ENCODE measurements at regions not wholly inside any gene's neighbourhood (a gene's known extent, or its start where the extent isn't known, plus 50 kb on each side); places are given as distances from the start of the nearest gene placed in this dataset.

GRCh38 chr2:105691947-105692390 is 52.7 kb upstream of the NCK2 start:
- Histone ChIP-seq H3K9me3 (ENCODE audit: control insufficient read depth, low read length) (no peaks in the 10 kb centered on the region), H3K27ac (ENCODE audit: insufficient read depth, low read length, poor library complexity, severe bottlenecking) (no peak overlapping the region), H3K27me3 (replicated peaks; ENCODE audit: control insufficient read depth, insufficient read depth, low read length, poor library complexity, severe bottlenecking) (no peaks in the 10 kb centered on the region), H3K36me3 (ENCODE audit: control insufficient read depth, insufficient read depth, low read length) (no peaks in the 10 kb centered on the region), H3K4me3 (ENCODE audit: insufficient read depth, low read depth, low read length, poor library complexity, severe bottlenecking) (no peak overlapping the region), H3K4me1 (ENCODE audit: control insufficient read depth, insufficient read depth, low read length, poor library complexity, severe bottlenecking) (no peaks in the 10 kb centered on the region)
- DNase-seq: no peak

GRCh38 chr2:105690566-105690965 is 54.1 kb upstream of the NCK2 start:
- Histone ChIP-seq H3K4me1 (ENCODE audit: control insufficient read depth, insufficient read depth, low read length, poor library complexity, severe bottlenecking) (no peaks in the 10 kb centered on the region), H3K4me3 (ENCODE audit: insufficient read depth, low read depth, low read length, poor library complexity, severe bottlenecking) (no peak overlapping the region), H3K36me3 (ENCODE audit: control insufficient read depth, insufficient read depth, low read length) (no peaks in the 10 kb centered on the region), H3K27me3 (replicated peaks; ENCODE audit: control insufficient read depth, insufficient read depth, low read length, poor library complexity, severe bottlenecking) (no peaks in the 10 kb centered on the region), H3K27ac (ENCODE audit: insufficient read depth, low read length, poor library complexity, severe bottlenecking) (no peak overlapping the region), H3K9me3 (ENCODE audit: control insufficient read depth, low read length) (no peaks in the 10 kb centered on the region)
- DNase-seq: no peak

GRCh38 chr2:105689484-105689883 is 55.2 kb upstream of the NCK2 start:
- no peak overlapping the region for H3K27ac ChIP-seq (ENCODE audit: insufficient read depth, low read length, poor library complexity, severe bottlenecking)
- no peak overlapping the region for H3K4me3 ChIP-seq (ENCODE audit: insufficient read depth, low read depth, low read length, poor library complexity, severe bottlenecking)
- no peaks in the 10 kb centered on the region for H3K27me3 ChIP-seq (replicated peaks; ENCODE audit: control insufficient read depth, insufficient read depth, low read length, poor library complexity, severe bottlenecking)
- no peak for DNase-seq
- no peaks in the 10 kb centered on the region for H3K9me3 ChIP-seq (ENCODE audit: control insufficient read depth, low read length)
- H3K4me1 ChIP-seq (ENCODE audit: control insufficient read depth, insufficient read depth, low read length, poor library complexity, severe bottlenecking): no peaks in the 10 kb centered on the region
- no peaks in the 10 kb centered on the region for H3K36me3 ChIP-seq (ENCODE audit: control insufficient read depth, insufficient read depth, low read length)

GRCh38 chr2:105688946-105689345 is 55.8 kb upstream of the NCK2 start:
- H3K9me3 ChIP-seq (ENCODE audit: control insufficient read depth, low read length): no peaks in the 10 kb centered on the region
- H3K27ac ChIP-seq (ENCODE audit: insufficient read depth, low read length, poor library complexity, severe bottlenecking): no peak overlapping the region
- H3K4me3 ChIP-seq (ENCODE audit: insufficient read depth, low read depth, low read length, poor library complexity, severe bottlenecking): no peak overlapping the region
- no peak for DNase-seq
- no peaks in the 10 kb centered on the region for H3K36me3 ChIP-seq (ENCODE audit: control insufficient read depth, insufficient read depth, low read length)
- no peaks in the 10 kb centered on the region for H3K4me1 ChIP-seq (ENCODE audit: control insufficient read depth, insufficient read depth, low read length, poor library complexity, severe bottlenecking)
- no peaks in the 10 kb centered on the region for H3K27me3 ChIP-seq (replicated peaks; ENCODE audit: control insufficient read depth, insufficient read depth, low read length, poor library complexity, severe bottlenecking)

- no peaks in the 10 kb centered on the region for H3K4me1 ChIP-seq (ENCODE audit: control insufficient read depth, insufficient read depth, low read length, poor library complexity, severe bottlenecking)
- no peaks in the 10 kb centered on the region for H3K9me3 ChIP-seq (ENCODE audit: control insufficient read depth, low read length)
- H3K27ac ChIP-seq (ENCODE audit: insufficient read depth, low read length, poor library complexity, severe bottlenecking): no peak overlapping the region
- H3K4me3 ChIP-seq (ENCODE audit: insufficient read depth, low read depth, low read length, poor library complexity, severe bottlenecking): no peak overlapping the region
- no peak for DNase-seq
- H3K27me3 ChIP-seq (replicated peaks; ENCODE audit: control insufficient read depth, insufficient read depth, low read length, poor library complexity, severe bottlenecking): no peaks in the 10 kb centered on the region
- no peaks in the 10 kb centered on the region for H3K36me3 ChIP-seq (ENCODE audit: control insufficient read depth, insufficient read depth, low read length)
Observed at GRCh38 chr2:105686588-105686987, 58.1 kb upstream of the NCK2 start.

GRCh38 chr2:105683011-105683492 is 61.7 kb upstream of the NCK2 start:
- Histone ChIP-seq H3K36me3 (ENCODE audit: control insufficient read depth, insufficient read depth, low read length) (no peaks in the 10 kb centered on the region), H3K4me1 (ENCODE audit: control insufficient read depth, insufficient read depth, low read length, poor library complexity, severe bottlenecking) (no peaks in the 10 kb centered on the region), H3K27ac (ENCODE audit: insufficient read depth, low read length, poor library complexity, severe bottlenecking) (no peak overlapping the region), H3K4me3 (ENCODE audit: insufficient read depth, low read depth, low read length, poor library complexity, severe bottlenecking) (no peak overlapping the region), H3K9me3 (ENCODE audit: control insufficient read depth, low read length) (no peaks in the 10 kb centered on the region), H3K27me3 (replicated peaks; ENCODE audit: control insufficient read depth, insufficient read depth, low read length, poor library complexity, severe bottlenecking) (no peaks in the 10 kb centered on the region)
- DNase-seq: no peak

- Histone ChIP-seq H3K9me3 (ENCODE audit: control insufficient read depth, low read length) (no peaks in the 10 kb centered on the region), H3K27ac (ENCODE audit: insufficient read depth, low read length, poor library complexity, severe bottlenecking) (no peak overlapping the region), H3K4me3 (ENCODE audit: insufficient read depth, low read depth, low read length, poor library complexity, severe bottlenecking) (no peak overlapping the region), H3K4me1 (ENCODE audit: control insufficient read depth, insufficient read depth, low read length, poor library complexity, severe bottlenecking) (no peaks in the 10 kb centered on the region), H3K27me3 (replicated peaks; ENCODE audit: control insufficient read depth, insufficient read depth, low read length, poor library complexity, severe bottlenecking) (no peaks in the 10 kb centered on the region), H3K36me3 (ENCODE audit: control insufficient read depth, insufficient read depth, low read length) (no peaks in the 10 kb centered on the region)
- no peak for DNase-seq
Observed at GRCh38 chr2:105682401-105682800, 62.3 kb upstream of the NCK2 start.

GRCh38 chr2:105681927-105682326 is 62.8 kb upstream of the NCK2 start:
- Histone ChIP-seq H3K9me3 (ENCODE audit: control insufficient read depth, low read length) (no peaks in the 10 kb centered on the region), H3K27me3 (replicated peaks; ENCODE audit: control insufficient read depth, insufficient read depth, low read length, poor library complexity, severe bottlenecking) (no peaks in the 10 kb centered on the region), H3K4me1 (ENCODE audit: control insufficient read depth, insufficient read depth, low read length, poor library complexity, severe bottlenecking) (no peaks in the 10 kb centered on the region), H3K36me3 (ENCODE audit: control insufficient read depth, insufficient read depth, low read length) (no peaks in the 10 kb centered on the region), H3K4me3 (ENCODE audit: insufficient read depth, low read depth, low read length, poor library complexity, severe bottlenecking) (no peak overlapping the region), H3K27ac (ENCODE audit: insufficient read depth, low read length, poor library complexity, severe bottlenecking) (no peak overlapping the region)
- no peak for DNase-seq

GRCh38 chr2:105680357-105680756 is 64.4 kb upstream of the NCK2 start:
- no peak overlapping the region for H3K4me3 ChIP-seq (ENCODE audit: insufficient read depth, low read depth, low read length, poor library complexity, severe bottlenecking)
- H3K4me1 ChIP-seq (ENCODE audit: control insufficient read depth, insufficient read depth, low read length, poor library complexity, severe bottlenecking): no peaks in the 10 kb centered on the region
- H3K9me3 ChIP-seq (ENCODE audit: control insufficient read depth, low read length): no peaks in the 10 kb centered on the region
- H3K36me3 ChIP-seq (ENCODE audit: control insufficient read depth, insufficient read depth, low read length): no peaks in the 10 kb centered on the region
- no peaks in the 10 kb centered on the region for H3K27me3 ChIP-seq (replicated peaks; ENCODE audit: control insufficient read depth, insufficient read depth, low read length, poor library complexity, severe bottlenecking)
- H3K27ac ChIP-seq (ENCODE audit: insufficient read depth, low read length, poor library complexity, severe bottlenecking): no peak overlapping the region
- no peak for DNase-seq

GRCh38 chr2:105678346-105678745 is 66.4 kb upstream of the NCK2 start:
- Histone ChIP-seq H3K9me3 (ENCODE audit: control insufficient read depth, low read length) (no peaks in the 10 kb centered on the region), H3K27ac (ENCODE audit: insufficient read depth, low read length, poor library complexity, severe bottlenecking) (no peak overlapping the region), H3K4me1 (ENCODE audit: control insufficient read depth, insufficient read depth, low read length, poor library complexity, severe bottlenecking) (no peaks in the 10 kb centered on the region), H3K4me3 (ENCODE audit: insufficient read depth, low read depth, low read length, poor library complexity, severe bottlenecking) (no peak overlapping the region), H3K27me3 (replicated peaks; ENCODE audit: control insufficient read depth, insufficient read depth, low read length, poor library complexity, severe bottlenecking) (no peaks in the 10 kb centered on the region), H3K36me3 (ENCODE audit: control insufficient read depth, insufficient read depth, low read length) (no peaks in the 10 kb centered on the region)
- DNase-seq: no peak

GRCh38 chr2:105677901-105678300 is 66.8 kb upstream of the NCK2 start:
- Histone ChIP-seq H3K9me3 (ENCODE audit: control insufficient read depth, low read length) (no peaks in the 10 kb centered on the region), H3K27me3 (replicated peaks; ENCODE audit: control insufficient read depth, insufficient read depth, low read length, poor library complexity, severe bottlenecking) (no peaks in the 10 kb centered on the region), H3K27ac (ENCODE audit: insufficient read depth, low read length, poor library complexity, severe bottlenecking) (no peak overlapping the region), H3K4me1 (ENCODE audit: control insufficient read depth, insufficient read depth, low read length, poor library complexity, severe bottlenecking) (no peaks in the 10 kb centered on the region), H3K4me3 (ENCODE audit: insufficient read depth, low read depth, low read length, poor library complexity, severe bottlenecking) (no peak overlapping the region), H3K36me3 (ENCODE audit: control insufficient read depth, insufficient read depth, low read length) (no peaks in the 10 kb centered on the region)
- DNase-seq: no peak
